Right lobe of liver (tissue), 4 donors: ENCODE measurements at regions not wholly inside any gene's neighbourhood (a gene's known extent, or its start where the extent isn't known, plus 50 kb on each side); places are given as distances from the start of the nearest gene placed in this dataset.

Source experiments
- CTCF ChIP-seq, 4 donors: fragments of 200-600 bp in 3 of 4; fragments of 450-650 bp in 1 of 4; IDR thresholded peaks; one replicate each; pipeline versions ENCODE4 v1.5.1 to v1.8.0; 2016 to 2022; ENCODE audit warnings: antibody characterized with exemption in 4 of 4, mild to moderate bottlenecking in 2 of 4
- POLR2A ChIP-seq: fragments of 450-650 bp; IDR thresholded peaks from one replicate; pipeline ENCODE4 v1.6.1; 2017; ENCODE audit warnings: antibody characterized with exemption, mild to moderate bottlenecking
- donor health status: DM: no; HTN: no; CAD: no.
- donor health status: DM: no; HTN: no; CAD: no.
- donor health status: DM: no; HTN: yes; CAD: no.

GRCh38 chr11:104668797-104669463 lies 229.3 kb downstream of the CASP12 start:
- no peak for TF ChIP-seq CTCF (IDR thresholded peaks at IDR 0.05)
- TF ChIP-seq POLR2A = no peak
